IPS-18a (cell line): ENCODE measurements at regions not wholly inside any gene's neighbourhood (a gene's known extent, or its start where the extent isn't known, plus 50 kb on each side); places are given as distances from the start of the nearest gene placed in this dataset.

ENCODE experiments used
- H3K27ac ChIP-seq: one replicate; pipeline ENCODE4 v1.5.1; 2013; ENCODE audit warnings: low read length
- H3K27me3 ChIP-seq: one replicate; pipeline ENCODE4 v1.6.1; 2013; ENCODE audit warnings: mild to moderate bottlenecking, low read length; ENCODE audit not compliant: control insufficient read depth, insufficient read depth
- H3K36me3 ChIP-seq: one replicate; pipeline ENCODE4 v1.6.1; 2013; ENCODE audit warnings: low read depth, low read length; ENCODE audit not compliant: control insufficient read depth
- H3K4me1 ChIP-seq: one replicate; pipeline ENCODE4 v1.6.1; 2013; ENCODE audit warnings: low read depth, low read length; ENCODE audit not compliant: control insufficient read depth
- H3K4me3 ChIP-seq: one replicate; pipeline ENCODE4 v1.5.1; 2013; ENCODE audit warnings: low read length
- H3K9ac ChIP-seq: one replicate; pipeline ENCODE4 v1.6.1; 2013; ENCODE audit warnings: mild to moderate bottlenecking, low read length, moderate library complexity
- H3K9me3 ChIP-seq: one replicate; pipeline ENCODE4 v1.6.1; 2013; ENCODE audit warnings: low read depth, low read length; ENCODE audit not compliant: control insufficient read depth

GRCh38 chr3:41141433-41142167, 57.7 kb upstream of the CTNNB1 start:
- Histone ChIP-seq H3K4me3 (no peak overlapping the region), H3K4me1 (peaks cover 5% of the 10 kb centered on the region), H3K36me3 (no peaks in the 10 kb centered on the region), H3K27ac (no peak overlapping the region), H3K9me3 (no peaks in the 10 kb centered on the region), H3K27me3 (no peaks in the 10 kb centered on the region), H3K9ac (no peak overlapping the region)

DNA sequence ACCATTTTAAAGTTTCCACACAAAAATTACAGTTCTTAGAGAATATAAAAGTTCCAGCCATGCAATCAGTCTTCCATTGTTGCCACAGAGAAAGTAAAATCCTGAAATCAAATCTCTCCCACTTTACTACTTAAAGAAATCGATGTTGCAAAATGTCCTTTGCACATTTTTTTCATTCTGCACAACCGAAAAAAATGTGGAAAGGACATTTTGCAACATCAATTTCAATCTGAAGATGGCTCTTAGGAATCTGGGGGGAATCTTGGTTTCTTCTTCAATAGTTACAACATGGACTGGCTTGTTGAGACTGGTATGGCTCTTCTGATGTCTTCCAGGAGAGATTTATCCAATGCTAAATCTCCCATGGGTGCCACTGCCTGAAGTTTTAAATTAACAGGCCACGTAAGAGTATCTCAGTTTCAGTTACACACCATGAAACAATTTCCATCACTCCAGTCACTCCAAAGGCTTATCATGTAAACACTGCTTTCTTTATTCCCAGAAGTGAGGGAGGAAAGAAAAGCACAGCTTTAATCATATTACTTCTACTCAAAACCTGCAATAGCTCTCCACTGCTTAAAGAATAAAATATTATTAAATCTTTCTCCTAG, 55.8 kb upstream of the CTNNB1 start:
- Histone ChIP-seq H3K4me1 (peaks cover 5% of the 10 kb centered on the region), H3K27ac (no peak overlapping the region), H3K9ac (no peak overlapping the region), H3K9me3 (no peaks in the 10 kb centered on the region), H3K36me3 (no peaks in the 10 kb centered on the region), H3K27me3 (no peaks in the 10 kb centered on the region), H3K4me3 (no peak overlapping the region)

DNA sequence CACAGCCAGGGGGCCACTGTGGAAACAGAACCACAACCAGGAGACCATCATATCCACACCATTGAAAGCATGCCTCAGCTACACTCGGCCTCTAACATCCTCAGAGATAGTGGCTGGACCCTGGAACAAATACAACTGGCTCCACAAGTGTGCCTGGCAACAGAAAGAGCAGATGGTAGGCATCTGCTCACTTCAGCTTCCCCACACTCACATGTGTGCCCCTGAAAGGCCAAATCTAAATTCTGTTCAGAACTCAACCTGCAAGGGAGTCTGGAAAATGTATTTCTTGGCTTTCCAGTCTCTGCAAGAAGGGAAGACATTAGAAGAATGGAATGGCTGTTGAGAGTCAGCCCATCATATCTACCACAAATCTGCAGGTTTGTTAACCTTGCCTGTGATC, 54.7 kb upstream of the CTNNB1 start:
- Histone ChIP-seq H3K36me3 (no peaks in the 10 kb centered on the region), H3K4me1 (peaks cover 5% of the 10 kb centered on the region), H3K9me3 (no peaks in the 10 kb centered on the region), H3K27me3 (no peaks in the 10 kb centered on the region), H3K27ac (no peak overlapping the region), H3K4me3 (no peak overlapping the region), H3K9ac (no peak overlapping the region)

- Histone ChIP-seq H3K9ac (no peak overlapping the region), H3K27me3 (no peaks in the 10 kb centered on the region), H3K4me1 (no peaks in the 10 kb centered on the region), H3K4me3 (no peak overlapping the region), H3K36me3 (no peaks in the 10 kb centered on the region), H3K27ac (no peak overlapping the region), H3K9me3 (no peaks in the 10 kb centered on the region)
Observed at GRCh38 chr3:41148478-41148877, 50.8 kb upstream of the CTNNB1 start.

- no peaks in the 10 kb centered on the region for H3K9me3 ChIP-seq
- no peak overlapping the region for H3K27ac ChIP-seq
- no peak overlapping the region for H3K9ac ChIP-seq
Observed at GRCh38 chr3:41148901-41149300, 50.4 kb upstream of the CTNNB1 start.

More at GRCh38 chr3:41148901-41149300, 50.4 kb upstream of the CTNNB1 start:
- no peaks in the 10 kb centered on the region for H3K4me1 ChIP-seq
- no peak overlapping the region for H3K4me3 ChIP-seq
- H3K36me3 ChIP-seq: no peaks in the 10 kb centered on the region
- H3K27me3 ChIP-seq: no peaks in the 10 kb centered on the region
